Left kidney (tissue), 1 donor: ENCODE measurements at regions not wholly inside any gene's neighbourhood (a gene's known extent, or its start where the extent isn't known, plus 50 kb on each side); places are given as distances from the start of the nearest gene placed in this dataset.

ENCODE experiments used
- DNase-seq: peaks from one replicate; pipeline ENCODE4 v3.0.0-alpha.2; 2013

DNA sequence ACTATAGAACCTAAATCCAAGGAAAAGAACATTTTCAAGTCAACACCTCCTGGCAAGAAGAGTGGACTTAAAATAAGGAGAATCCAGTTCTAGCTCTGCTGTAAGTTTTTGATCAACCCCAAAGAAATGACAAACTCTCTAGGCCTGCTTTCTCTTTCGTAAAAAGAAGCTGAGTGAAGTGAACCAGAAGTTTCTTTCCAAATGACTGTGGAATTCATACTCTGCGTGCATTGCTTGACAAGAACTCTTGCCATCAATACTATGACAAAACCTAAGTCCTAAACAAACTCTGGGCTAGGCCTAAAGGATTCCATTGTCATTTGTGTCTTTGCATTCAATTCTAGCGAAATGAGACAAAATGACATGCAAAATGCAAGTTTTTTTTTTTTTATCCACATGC, 187.5 kb upstream of the SOX9 start:
- no peak for DNase-seq

GRCh38 chr17:71934520-71934919, 186.3 kb upstream of the SOX9 start:
- DNase-seq, result no peak

DNA sequence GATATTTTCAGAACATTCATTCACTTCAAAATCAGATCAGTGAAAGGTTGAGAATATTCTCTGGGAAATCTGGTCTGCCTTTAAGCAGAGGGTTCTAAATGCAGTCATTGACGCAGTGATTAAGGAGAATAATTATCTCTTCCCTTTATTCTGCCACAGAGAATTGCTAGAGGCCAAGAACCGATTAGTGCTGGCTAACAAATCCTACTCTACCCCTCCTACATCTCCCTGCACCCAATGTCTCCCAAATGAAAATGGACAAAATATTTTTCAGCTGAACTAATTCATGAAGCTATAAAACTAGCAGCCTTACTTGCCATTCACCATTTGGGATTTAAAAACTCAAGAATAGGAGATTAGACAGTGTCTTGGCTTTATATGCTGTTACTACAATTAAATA, 185.5 kb upstream of the SOX9 start:
- DNase-seq, result no peak

- DNase-seq, result no peak
These were observed 183.8 kb upstream of the SOX9 start for GRCh38 chr17:71936977-71937376.

DNA sequence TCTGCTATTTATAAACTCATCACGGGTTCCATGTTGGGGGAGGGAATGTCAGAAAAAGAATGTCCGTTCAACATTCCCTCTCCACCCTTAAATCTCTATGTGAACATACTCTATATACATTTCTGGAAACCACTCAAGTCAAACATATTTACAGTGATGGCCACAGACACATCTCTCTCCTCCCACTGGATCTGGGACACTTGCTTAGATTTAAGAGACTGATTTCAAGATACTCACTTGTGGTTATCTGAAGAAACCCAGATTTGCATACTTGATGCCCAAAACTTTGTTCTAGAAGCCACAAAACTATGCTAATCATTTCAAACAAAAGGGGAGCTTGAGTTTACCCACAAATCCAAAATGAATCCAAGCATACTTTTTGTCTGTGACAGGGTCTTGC, 182.9 kb upstream of the SOX9 start:
- no peak for DNase-seq

DNA sequence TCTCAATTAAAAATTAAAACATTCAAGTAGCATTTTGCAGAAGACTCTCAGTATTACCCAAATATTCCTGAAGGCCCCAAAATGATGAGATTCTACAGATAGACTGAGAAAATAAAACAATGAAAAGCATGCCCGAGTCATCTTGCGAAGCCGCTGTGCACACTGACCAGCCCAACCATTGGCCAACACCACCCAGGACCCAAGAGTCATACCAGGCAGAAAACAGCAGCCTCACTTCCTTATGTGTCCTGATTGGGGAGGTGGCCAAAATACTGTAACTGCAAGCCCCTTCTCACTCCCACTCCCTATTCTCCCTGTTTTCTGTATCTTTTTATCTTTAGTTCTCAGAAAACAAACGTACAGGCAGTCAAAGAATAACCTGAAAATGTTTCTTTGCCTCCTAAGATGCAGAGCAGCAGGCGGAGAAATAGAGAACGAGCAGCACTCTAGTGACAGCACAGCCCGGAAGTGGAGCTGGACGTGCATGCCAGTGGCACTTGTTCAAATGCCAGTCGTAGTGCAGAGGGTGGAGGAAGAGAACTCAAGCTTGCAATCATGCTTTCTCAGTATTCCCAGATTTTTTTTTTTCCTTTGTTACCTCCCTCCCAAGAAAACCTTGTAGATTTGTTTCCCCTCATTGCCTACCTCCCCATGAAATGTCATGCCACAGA, 182.3 kb upstream of the SOX9 start:
- DNase-seq, result no peak

GRCh38 chr17:71941920-71942319, 178.9 kb upstream of the SOX9 start:
- DNase-seq, result no peak

- DNase-seq, result no peak
These were observed 178.2 kb upstream of the SOX9 start for GRCh38 chr17:71942626-71943025.

- DNase-seq, result no peak
These were observed 172.0 kb upstream of the SOX9 start for GRCh38 chr17:71948703-71949422.

DNA sequence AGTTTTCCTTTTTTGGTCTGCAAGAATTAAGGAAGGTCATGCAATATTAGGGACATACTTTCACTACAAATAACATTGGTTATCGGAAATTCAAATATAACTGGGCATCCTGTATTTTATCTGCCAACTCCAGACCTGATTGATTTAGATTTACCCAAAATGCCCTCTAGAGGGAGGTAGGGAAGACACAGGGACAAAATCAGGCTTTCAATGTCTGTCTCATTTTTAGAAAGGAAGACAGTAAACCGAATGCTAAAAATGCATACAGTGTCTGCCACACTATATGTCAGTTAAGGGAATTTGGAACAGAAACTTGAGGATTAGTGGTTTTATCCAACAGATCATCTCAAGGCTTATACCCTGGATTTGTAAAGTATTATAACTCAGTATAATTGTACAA, 161.7 kb upstream of the SOX9 start:
- DNase-seq, result no peak

DNA sequence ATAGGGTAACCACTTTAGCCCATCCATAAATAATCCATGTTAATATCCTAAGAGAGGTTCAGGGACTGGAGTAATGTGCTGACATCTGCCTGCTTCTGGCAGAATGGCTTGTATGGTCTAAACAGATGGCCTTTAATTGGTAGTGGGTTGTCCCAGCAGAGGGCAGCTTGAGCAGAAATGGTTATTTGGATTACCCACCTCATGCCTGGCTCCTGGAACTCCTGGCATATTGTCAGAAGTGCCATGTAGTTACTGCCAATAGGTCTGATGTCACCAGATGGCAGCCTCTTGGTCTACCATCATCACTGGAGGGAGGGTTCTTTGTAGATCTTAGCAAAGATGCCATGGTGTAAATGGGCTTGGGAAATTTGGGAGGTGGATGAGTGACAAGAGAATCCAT, 157.5 kb upstream of the SOX9 start:
- DNase-seq, result no peak

DNA sequence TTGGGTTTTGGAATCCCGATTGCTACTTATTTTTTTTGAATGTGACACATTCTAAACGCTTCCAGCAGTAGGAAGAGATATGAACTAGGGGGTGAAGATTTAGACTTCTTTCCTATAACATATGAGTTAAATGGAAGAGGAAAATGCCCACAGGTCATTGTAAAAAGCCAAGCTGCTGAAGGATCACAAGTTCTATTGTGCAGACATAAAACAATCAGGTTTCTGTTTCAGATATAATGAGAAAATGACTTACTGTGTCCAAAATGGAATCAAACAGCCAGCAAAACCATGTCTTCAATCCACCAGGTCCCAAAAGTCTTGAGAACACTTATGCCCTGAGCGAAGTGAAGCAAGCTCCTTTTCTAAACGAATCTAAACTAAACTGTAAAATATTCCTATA, 157.0 kb upstream of the SOX9 start:
- no peak for DNase-seq

DNA sequence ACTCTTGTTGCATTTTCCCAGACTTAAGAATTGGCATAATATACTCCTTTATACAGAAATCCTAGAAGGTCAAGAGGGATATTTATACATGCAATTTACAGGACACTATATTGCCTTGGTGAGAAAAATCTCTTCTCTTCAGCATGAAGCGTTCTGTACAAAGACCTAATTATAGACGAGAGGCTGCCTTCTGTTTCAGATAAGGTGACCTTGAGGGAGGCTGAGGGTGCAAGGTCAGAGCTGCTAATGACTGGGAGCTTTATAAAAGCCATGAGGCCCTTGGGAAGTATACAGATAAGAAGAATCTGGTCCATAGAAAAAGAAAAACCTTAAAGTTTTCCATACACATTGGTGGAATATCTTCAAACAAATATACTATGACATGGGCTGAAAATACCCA, 156.3 kb upstream of the SOX9 start:
- DNase-seq, result no peak

GRCh38 chr17:71966055-71966454, 154.8 kb upstream of the SOX9 start:
- DNase-seq, result no peak

- DNase-seq, result no peak
These were observed 154.1 kb upstream of the SOX9 start for GRCh38 chr17:71966459-71967313.

- DNase-seq, result no peak
These were observed 151.3 kb upstream of the SOX9 start for GRCh38 chr17:71969500-71969899.

GRCh38 chr17:71970312-71970711, 150.5 kb upstream of the SOX9 start:
- no peak for DNase-seq

DNA sequence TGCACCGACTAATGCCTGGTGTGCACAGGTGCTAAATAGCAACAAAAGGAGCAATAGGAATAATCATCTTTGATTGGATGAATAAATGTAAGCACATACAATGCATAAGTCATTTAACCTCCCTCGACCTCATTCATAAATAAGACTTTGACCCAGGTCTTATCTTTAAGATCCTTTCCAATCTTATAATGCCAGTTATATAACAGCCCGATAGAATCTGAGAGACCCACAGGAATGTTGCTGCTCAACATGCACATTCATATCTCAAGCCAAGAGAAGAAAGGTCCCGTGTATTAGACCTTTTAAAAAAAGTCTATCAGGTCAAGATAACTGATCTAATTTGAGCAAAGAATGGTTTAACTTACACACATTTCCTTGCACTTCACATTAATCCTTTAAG, 146.8 kb upstream of the SOX9 start:
- no peak for DNase-seq

GRCh38 chr17:71975331-71975801, 145.5 kb upstream of the SOX9 start:
- DNase-seq, result no peak

DNA sequence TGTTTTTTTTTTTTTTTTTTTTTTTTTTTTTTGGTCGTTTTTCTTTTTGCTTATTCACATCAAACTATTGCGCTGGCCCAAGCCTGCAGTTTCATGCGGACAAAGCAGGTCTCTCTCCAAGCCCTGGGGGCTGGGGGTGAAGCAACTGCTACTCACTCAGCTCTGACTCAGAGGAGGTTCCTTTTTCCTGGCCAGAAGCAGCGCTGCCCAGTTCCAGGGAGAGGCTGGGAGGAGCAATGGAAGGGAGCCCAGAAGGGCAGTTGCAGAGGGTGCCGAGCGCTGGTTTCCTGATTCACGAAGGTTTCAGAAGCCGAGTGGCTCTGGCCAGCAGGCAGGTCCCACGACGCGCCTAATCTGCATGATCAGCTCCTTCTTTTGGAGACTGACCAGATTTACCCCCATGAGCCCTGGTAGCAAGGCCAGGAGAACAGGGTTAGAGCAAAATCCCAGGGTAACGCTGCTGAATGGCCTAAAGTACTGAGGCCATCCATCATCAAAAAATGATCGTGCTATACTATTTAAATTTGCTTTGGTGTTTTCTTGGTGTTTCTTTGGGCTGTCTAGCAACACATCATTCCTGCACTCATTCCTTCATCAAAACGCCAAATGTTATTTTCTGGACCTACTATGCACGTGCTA, 144.7 kb upstream of the SOX9 start:
- DNase-seq, result no peak

GRCh38 chr17:71978435-71978834, 142.4 kb upstream of the SOX9 start:
- no peak for DNase-seq

GRCh38 chr17:71980171-71980570, 140.6 kb upstream of the SOX9 start:
- DNase-seq, result no peak

DNA sequence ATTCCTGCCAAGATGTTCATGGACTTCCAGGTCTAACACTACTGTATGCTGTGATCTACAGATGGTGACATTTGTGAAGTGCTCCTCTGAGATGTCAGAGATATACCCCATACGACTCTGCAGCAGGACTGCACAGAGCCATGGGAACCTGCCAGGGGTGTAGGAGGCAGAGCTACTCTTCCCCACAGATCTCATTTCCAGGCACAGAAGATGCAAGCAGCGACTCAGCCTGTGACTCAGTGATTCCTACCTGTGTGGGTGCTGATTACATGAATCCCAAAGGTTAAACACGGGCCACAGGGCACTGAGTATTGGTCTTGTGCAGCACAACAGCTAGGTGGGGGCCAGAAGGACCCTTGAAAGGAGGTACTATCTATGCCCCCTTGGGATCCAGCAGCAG, 137.0 kb upstream of the SOX9 start:
- DNase-seq, result no peak
